ENCODE measurements at regions not wholly inside any gene's neighbourhood (a gene's known extent, or its start where the extent isn't known, plus 50 kb on each side); places are given as distances from the start of the nearest gene placed in this dataset.
"Not testable (repeated sequence)": the region's sequence is repeated elsewhere in the genome, so short reads cannot be mapped to it uniquely, and the experiment has no call there.

DNA sequence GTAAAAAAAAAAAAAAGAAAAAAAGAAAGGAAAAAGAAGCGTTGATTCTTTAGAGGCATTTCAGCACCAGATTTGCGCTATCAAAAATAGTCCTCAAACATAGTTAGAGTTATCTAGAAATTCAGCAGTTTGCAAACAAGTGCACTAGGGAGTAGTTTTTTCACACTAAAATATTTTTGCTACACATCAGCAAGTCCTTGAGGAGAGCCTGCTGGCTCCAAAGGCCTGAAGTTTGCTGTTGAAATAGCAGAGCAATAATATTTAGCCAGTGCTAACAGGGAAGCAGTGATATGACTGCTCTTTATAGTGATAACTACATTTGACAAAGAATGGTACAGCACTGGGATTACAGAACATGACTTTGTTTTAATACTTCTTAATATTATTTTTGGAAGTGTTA is 472.2 kb downstream of the PCDH7 start:
- H3K4me3 Mint-ChIP-seq (ENCODE audit: unreplicated experiment) = no peak overlapping the region
- TF ChIP-seq, protein P1, sequence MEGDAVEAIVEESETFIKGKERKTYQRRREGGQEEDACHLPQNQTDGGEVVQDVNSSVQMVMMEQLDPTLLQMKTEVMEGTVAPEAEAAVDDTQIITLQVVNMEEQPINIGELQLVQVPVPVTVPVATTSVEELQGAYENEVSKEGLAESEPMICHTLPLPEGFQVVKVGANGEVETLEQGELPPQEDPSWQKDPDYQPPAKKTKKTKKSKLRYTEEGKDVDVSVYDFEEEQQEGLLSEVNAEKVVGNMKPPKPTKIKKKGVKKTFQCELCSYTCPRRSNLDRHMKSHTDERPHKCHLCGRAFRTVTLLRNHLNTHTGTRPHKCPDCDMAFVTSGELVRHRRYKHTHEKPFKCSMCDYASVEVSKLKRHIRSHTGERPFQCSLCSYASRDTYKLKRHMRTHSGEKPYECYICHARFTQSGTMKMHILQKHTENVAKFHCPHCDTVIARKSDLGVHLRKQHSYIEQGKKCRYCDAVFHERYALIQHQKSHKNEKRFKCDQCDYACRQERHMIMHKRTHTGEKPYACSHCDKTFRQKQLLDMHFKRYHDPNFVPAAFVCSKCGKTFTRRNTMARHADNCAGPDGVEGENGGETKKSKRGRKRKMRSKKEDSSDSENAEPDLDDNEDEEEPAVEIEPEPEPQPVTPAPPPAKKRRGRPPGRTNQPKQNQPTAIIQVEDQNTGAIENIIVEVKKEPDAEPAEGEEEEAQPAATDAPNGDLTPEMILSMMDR (IDR thresholded peaks at IDR 0.05; ENCODE audit: unreplicated experiment) = no peak
- no peak for DNase-seq (ENCODE audit: low spot score)
- H3K27ac Mint-ChIP-seq (ENCODE audit: unreplicated experiment) = no peak overlapping the region
- H3K4me1 Mint-ChIP-seq (ENCODE audit: unreplicated experiment) = no peaks in the 10 kb centered on the region
- H3K9me3 Mint-ChIP-seq (ENCODE audit: unreplicated experiment) = no peaks in the 10 kb centered on the region
- H3K36me3 Mint-ChIP-seq (ENCODE audit: low read depth, unreplicated experiment) = no peaks in the 10 kb centered on the region
- no peaks in the 10 kb centered on the region for H3K27me3 Mint-ChIP-seq (ENCODE audit: unreplicated experiment)

DNA sequence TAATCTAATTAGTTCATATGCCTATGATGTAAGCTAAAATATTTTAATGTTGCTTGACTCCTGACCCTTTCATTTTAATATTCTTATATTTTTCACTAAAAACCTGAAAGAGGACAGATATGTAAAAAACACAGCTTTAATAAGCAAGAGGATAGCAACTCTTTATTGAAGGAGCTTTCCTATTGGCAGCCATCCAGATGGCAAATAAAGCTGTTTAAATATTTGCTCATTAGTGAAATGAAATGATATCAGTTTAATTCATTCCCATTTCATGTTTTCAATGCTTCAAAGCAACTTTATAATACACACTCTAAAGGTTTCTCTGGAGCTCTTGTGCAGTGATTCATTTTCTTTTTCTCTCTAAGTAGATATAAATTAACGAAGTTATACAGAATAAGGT is 473.4 kb downstream of the PCDH7 start:
- Mint-ChIP-seq H3K36me3 (ENCODE audit: low read depth, unreplicated experiment) (no peaks in the 10 kb centered on the region), H3K27me3 (ENCODE audit: unreplicated experiment) (no peaks in the 10 kb centered on the region), H3K4me1 (ENCODE audit: unreplicated experiment) (no peaks in the 10 kb centered on the region), H3K27ac (ENCODE audit: unreplicated experiment) (no peak overlapping the region), H3K9me3 (ENCODE audit: unreplicated experiment) (no peaks in the 10 kb centered on the region), H3K4me3 (ENCODE audit: unreplicated experiment) (no peak overlapping the region)
- DNase-seq (ENCODE audit: low spot score) = no peak
- TF ChIP-seq, protein P1 (IDR thresholded peaks at IDR 0.05; ENCODE audit: unreplicated experiment) = no peak

DNA sequence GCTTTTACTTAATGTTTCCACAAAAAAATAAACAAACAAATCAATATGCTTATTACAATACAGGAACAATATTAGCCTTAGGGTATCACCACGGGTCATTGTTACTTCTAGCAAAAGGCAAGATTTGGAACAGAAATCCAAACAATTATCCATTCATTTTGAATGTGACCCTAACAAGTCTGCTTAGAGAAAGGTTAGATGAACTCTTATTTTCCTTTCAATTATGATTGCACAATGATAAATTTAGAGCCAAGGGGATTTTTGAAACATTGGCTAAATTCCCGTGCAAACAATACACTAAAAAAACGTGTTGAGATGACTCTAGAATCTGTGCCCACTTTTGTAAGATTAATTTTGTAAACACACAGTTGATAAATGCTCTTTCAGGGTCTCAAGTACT is 474.7 kb downstream of the PCDH7 start:
- DNase-seq (ENCODE audit: low spot score) = no peak
- H3K27ac Mint-ChIP-seq (ENCODE audit: unreplicated experiment) = no peak overlapping the region
- H3K4me3 Mint-ChIP-seq (ENCODE audit: unreplicated experiment) = no peak overlapping the region
- TF ChIP-seq, protein P1 (IDR thresholded peaks at IDR 0.05; ENCODE audit: unreplicated experiment) = no peak
- no peaks in the 10 kb centered on the region for H3K4me1 Mint-ChIP-seq (ENCODE audit: unreplicated experiment)
- peaks cover 1% of the 10 kb centered on the region for H3K27me3 Mint-ChIP-seq (ENCODE audit: unreplicated experiment)
- H3K9me3 Mint-ChIP-seq (ENCODE audit: unreplicated experiment) = peaks cover 5% of the 10 kb centered on the region
- H3K36me3 Mint-ChIP-seq (ENCODE audit: low read depth, unreplicated experiment) = peaks cover 1% of the 10 kb centered on the region

DNA sequence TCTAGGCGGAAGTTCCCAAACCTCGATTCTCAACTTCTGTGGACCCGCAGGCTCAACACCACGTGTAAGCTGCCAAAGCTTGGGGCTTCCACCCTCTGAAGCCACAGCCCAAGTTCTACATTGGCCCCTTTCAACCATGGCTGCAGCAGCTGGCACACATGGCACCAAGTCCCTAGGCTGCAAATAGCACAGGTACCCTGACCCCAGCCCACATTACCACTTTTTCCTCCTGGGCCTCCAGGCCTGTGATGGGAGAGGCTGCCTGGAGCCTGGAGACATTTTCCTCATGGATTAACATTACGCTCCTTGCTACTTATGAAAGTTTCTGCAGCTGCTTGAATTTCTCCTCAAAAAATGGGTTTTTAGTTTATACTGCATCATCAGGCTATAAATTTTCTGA is 479.5 kb downstream of the PCDH7 start:
- peaks cover 1% of the 10 kb centered on the region for H3K27me3 Mint-ChIP-seq (ENCODE audit: unreplicated experiment)
- H3K9me3 Mint-ChIP-seq (ENCODE audit: unreplicated experiment) = peaks cover 9% of the 10 kb centered on the region

DNA sequence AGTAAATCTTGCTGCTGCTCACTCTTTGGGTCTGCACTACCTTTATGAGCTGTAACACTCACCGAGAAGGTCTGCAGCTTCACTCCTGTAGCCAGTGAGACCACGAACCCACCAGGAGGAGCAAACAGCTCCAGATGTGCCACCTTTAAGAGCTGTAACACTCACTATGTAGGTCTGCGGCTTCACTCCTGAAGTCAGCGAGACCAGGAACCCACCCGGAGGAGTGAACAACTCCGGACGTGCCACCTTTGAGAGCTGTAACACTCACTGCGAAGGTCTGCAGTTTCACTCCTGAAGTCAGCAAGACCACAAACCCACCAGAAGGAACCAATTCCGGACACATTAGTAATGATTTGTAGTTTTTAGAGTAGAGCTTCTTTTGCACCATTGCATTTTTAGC is 481.9 kb downstream of the PCDH7 start:
- not testable (repeated sequence) for H3K27ac Mint-ChIP-seq (ENCODE audit: unreplicated experiment); H3K4me1 Mint-ChIP-seq (ENCODE audit: unreplicated experiment); H3K9me3 Mint-ChIP-seq (ENCODE audit: unreplicated experiment); H3K36me3 Mint-ChIP-seq (ENCODE audit: low read depth, unreplicated experiment); H3K27me3 Mint-ChIP-seq (ENCODE audit: unreplicated experiment); DNase-seq (ENCODE audit: low spot score); H3K4me3 Mint-ChIP-seq (ENCODE audit: unreplicated experiment)

More for the DNA sequence above, 479.5 kb downstream of the PCDH7 start:
- H3K4me1 Mint-ChIP-seq (ENCODE audit: unreplicated experiment) = no peaks in the 10 kb centered on the region
- TF ChIP-seq, protein P1 (IDR thresholded peaks at IDR 0.05; ENCODE audit: unreplicated experiment) = no peak
- H3K36me3 Mint-ChIP-seq (ENCODE audit: low read depth, unreplicated experiment) = peaks cover 5% of the 10 kb centered on the region
- no peak overlapping the region for H3K4me3 Mint-ChIP-seq (ENCODE audit: unreplicated experiment)
- H3K27ac Mint-ChIP-seq (ENCODE audit: unreplicated experiment) = no peak overlapping the region
- DNase-seq (ENCODE audit: low spot score) = no peak

DNA sequence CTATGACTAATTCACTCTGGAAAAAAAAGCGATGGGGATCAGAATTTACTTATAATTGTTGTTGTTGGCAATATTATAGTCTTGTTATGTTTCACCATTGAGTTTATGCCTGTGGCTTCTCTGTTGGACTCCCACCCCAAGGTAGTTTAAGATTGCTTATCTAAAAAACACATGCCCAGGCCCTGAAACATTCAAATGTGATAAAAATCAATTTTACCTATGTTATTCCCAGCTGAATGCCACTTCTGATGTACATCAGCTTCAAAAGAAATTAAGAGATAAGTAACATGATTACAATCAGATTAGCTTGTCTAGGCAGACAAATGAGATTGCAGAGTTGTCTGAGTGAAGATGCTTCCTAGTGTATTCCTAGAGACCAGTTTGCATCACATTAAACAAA is 484.7 kb downstream of the PCDH7 start:
- Mint-ChIP-seq H3K27me3 (ENCODE audit: unreplicated experiment) (no peaks in the 10 kb centered on the region), H3K27ac (ENCODE audit: unreplicated experiment) (no peak overlapping the region), H3K36me3 (ENCODE audit: low read depth, unreplicated experiment) (peaks cover 3% of the 10 kb centered on the region), H3K4me1 (ENCODE audit: unreplicated experiment) (no peaks in the 10 kb centered on the region), H3K9me3 (ENCODE audit: unreplicated experiment) (peaks cover 4% of the 10 kb centered on the region), H3K4me3 (ENCODE audit: unreplicated experiment) (no peak overlapping the region)
- TF ChIP-seq, protein P1 (IDR thresholded peaks at IDR 0.05; ENCODE audit: unreplicated experiment) = no peak
- DNase-seq (ENCODE audit: low spot score) = no peak

Data from endothelial cell (in vitro differentiated cells).